ENCODE measurements at regions not wholly inside any gene's neighbourhood (a gene's known extent, or its start where the extent isn't known, plus 50 kb on each side); places are given as distances from the start of the nearest gene placed in this dataset.

- peaks cover 0 to 1% (median 0%) of the 10 kb centered on the region in 4 donors for H3K4me1 ChIP-seq (ENCODE audit: control insufficient read depth in 4 of 4, insufficient read depth in 4 of 4, low read length in 3 of 4)
- 72% methylated on average over 2 of the region's 2 CpGs for WGBS
- no peak overlapping the region for H3K4me3 ChIP-seq (ENCODE audit: low read depth in 1 of 3, low read length in 3 of 3)
- no peak for DNase-seq (ENCODE audit: low spot score)
- no peaks in the 10 kb centered on the region for H3K36me3 ChIP-seq (ENCODE audit: control insufficient read depth in 4 of 4, insufficient read depth in 3 of 4, low read depth in 1 of 4, low read length in 3 of 4)
- no peak overlapping the region for H3K9ac ChIP-seq (ENCODE audit: low read depth in 1 of 2, low read length in 2 of 2)
- H3K9me3 ChIP-seq (ENCODE audit: control insufficient read depth in 4 of 4, low read length in 3 of 4) = no peaks in the 10 kb centered on the region
- no peak for TF ChIP-seq FOXA2 (IDR thresholded peaks at IDR 0.05)
- no peak for TF ChIP-seq GABPA (IDR thresholded peaks at IDR 0.05 in 1 of 2, conservative IDR thresholded peaks at IDR 0.05 in 1 of 2)
- no peak for TF ChIP-seq RXRA (IDR thresholded peaks at IDR 0.05)
- no peak for TF ChIP-seq REST (IDR thresholded peaks at IDR 0.05)
- TF ChIP-seq ATF3 (IDR thresholded peaks at IDR 0.05) = no peak
- no peak for TF ChIP-seq RAD21 (IDR thresholded peaks at IDR 0.05)
- TF ChIP-seq MAX (IDR thresholded peaks at IDR 0.05) = no peak
- TF ChIP-seq FOXA1 (IDR thresholded peaks at IDR 0.05) = no peak
- TF ChIP-seq TAF1 (conservative IDR thresholded peaks at IDR 0.05) = no peak
- TF ChIP-seq JUND (IDR thresholded peaks at IDR 0.05) = no peak
- no peak for TF ChIP-seq HNF4A (conservative IDR thresholded peaks at IDR 0.05)
- TF ChIP-seq EGR1 (IDR thresholded peaks at IDR 0.05; ENCODE audit: low read depth in 2 of 2) = no peak
- TF ChIP-seq SP1 (IDR thresholded peaks at IDR 0.05) = no peak
- no peak for TF ChIP-seq ZBTB33 (IDR thresholded peaks at IDR 0.05)
- no peak for TF ChIP-seq NR2F2 (IDR thresholded peaks at IDR 0.05)
- no peak for TF ChIP-seq YY1 (IDR thresholded peaks at IDR 0.05)
- TF ChIP-seq CTCF (IDR thresholded peaks at IDR 0.05; ENCODE audit: low read depth, low read length, missing input control) = no peak
- no peak overlapping the region for H3K27ac ChIP-seq (ENCODE audit: low read depth in 1 of 2, low read length in 2 of 2)
- H3K27me3 ChIP-seq (ENCODE audit: control insufficient read depth in 4 of 4, insufficient read depth in 4 of 4, low read length in 3 of 4) = peaks cover 0 to 4% (median 0%) of the 10 kb centered on the region in 4 donors
These were observed 371.9 kb upstream of the ESRRG start for GRCh38 chr1:217095050-217095622.
